Hepatocyte (in vitro differentiated cells): ENCODE measurements at regions not wholly inside any gene's neighbourhood (a gene's known extent, or its start where the extent isn't known, plus 50 kb on each side); places are given as distances from the start of the nearest gene placed in this dataset.

Source experiments
- DNase-seq: peaks from one replicate; pipeline ENCODE4 v3.0.0-alpha.2; 2016; ENCODE audit warnings: low spot score
- H2AFZ ChIP-seq: fragments of 200-600 bp; sonication (generic); 2 replicates; pipeline ENCODE4 v1.6.0; 2016; ENCODE audit warnings: antibody characterized with exemption, mild to moderate bottlenecking
- H3K27ac ChIP-seq: fragments of 200-600 bp; sonication (generic); 2 replicates; pipeline ENCODE4 v1.5.1; 2016; ENCODE audit warnings: mild to moderate bottlenecking
- H3K27me3 ChIP-seq: fragments of 200-600 bp; sonication (generic); 2 replicates; pipeline ENCODE4 v1.6.1; 2016
- H3K36me3 ChIP-seq: fragments of 200-600 bp; sonication (generic); replicated peaks from 2 replicates; pipeline ENCODE4 v1.5.1; 2016; ENCODE audit warnings: low read depth; ENCODE audit not compliant: insufficient read depth
- H3K4me1 ChIP-seq: fragments of 200-600 bp; sonication (generic); 2 replicates; pipeline ENCODE4 v1.5.1; 2016; ENCODE audit warnings: mild to moderate bottlenecking, moderate library complexity; ENCODE audit not compliant: insufficient read depth
- H3K4me2 ChIP-seq: fragments of 200-600 bp; sonication (generic); 2 replicates; pipeline ENCODE4 v1.6.0; 2016
- H3K4me3 ChIP-seq: fragments of 200-600 bp; sonication (generic); 2 replicates; pipeline ENCODE4 v1.5.1; 2016; ENCODE audit warnings: mild to moderate bottlenecking
- H3K79me2 ChIP-seq: fragments of 200-600 bp; sonication (generic); 2 replicates; pipeline ENCODE4 v1.6.0; 2017; ENCODE audit warnings: mild to moderate bottlenecking
- H3K9me2 ChIP-seq: fragments of 200-600 bp; sonication (generic); replicated peaks from 2 replicates; pipeline ENCODE4 v1.6.0; 2017; ENCODE audit warnings: mild to moderate bottlenecking; ENCODE audit not compliant: insufficient read depth
- H3K9me3 ChIP-seq: fragments of 200-600 bp; sonication (generic); 2 replicates; pipeline ENCODE4 v1.5.1; 2016; ENCODE audit warnings: low read depth, mild to moderate bottlenecking
- H4K20me1 ChIP-seq: fragments of 200-600 bp; sonication (generic); 2 replicates; pipeline ENCODE4 v1.6.0; 2016; ENCODE audit warnings: mild to moderate bottlenecking; ENCODE audit not compliant: insufficient read depth, poor library complexity, severe bottlenecking
- EZH2 ChIP-seq: fragments of 200-600 bp; sonication (generic); IDR thresholded peaks from 2 replicates; pipeline ENCODE4 v1.6.1; 2016; ENCODE audit warnings: antibody characterized with exemption, mild to moderate bottlenecking, borderline replicate concordance
- EZH2phosphoT487 ChIP-seq: fragments of 200-600 bp; sonication (generic); IDR thresholded peaks from one replicate; pipeline ENCODE4 v1.6.1; 2018; ENCODE audit warnings: antibody characterized with exemption, mild to moderate bottlenecking, low read depth, moderate library complexity; ENCODE audit not compliant: unreplicated experiment, severe bottlenecking
- WGBS: methylation state at CpG from one replicate; pipeline ENCODE4 v1.1.6; 2016; ENCODE audit warnings: low lambda C conversion rate; ENCODE audit errors: missing lambda C conversion rate; 5-methylcytosine and 5-hydroxymethylcytosine counted together
- TF ChIP-seq, protein P1 (sequence below): fragments of 200-600 bp; sonication (generic); IDR thresholded peaks from 2 replicates; pipeline ENCODE4 v1.5.1; 2016; ENCODE audit warnings: antibody characterized with exemption, mild to moderate bottlenecking; ENCODE audit not compliant: poor library complexity

DNA sequence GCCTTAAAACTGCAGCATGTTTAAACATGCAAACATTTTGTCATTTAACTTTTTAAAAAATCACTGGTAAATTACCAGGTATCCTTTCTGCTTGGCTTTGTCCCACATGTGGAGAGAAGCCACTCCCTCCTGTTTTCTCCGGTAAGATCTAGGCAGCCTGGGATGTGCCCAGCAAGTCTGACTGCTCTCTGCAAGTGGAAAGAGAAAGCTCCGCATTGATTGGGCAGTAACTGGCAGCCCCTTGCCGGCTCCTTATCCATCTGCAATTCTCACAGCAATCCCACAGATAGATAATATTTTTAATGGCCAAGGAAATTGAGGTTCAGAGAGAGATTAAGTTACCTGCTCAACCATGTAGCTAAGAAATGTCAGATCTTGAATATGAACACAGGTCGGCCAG lies 136.1 kb downstream of the TMEM200C start:
- H3K36me3 ChIP-seq: no peaks in the 10 kb centered on the region
- H3K27ac ChIP-seq: no peak overlapping the region
- no peaks in the 10 kb centered on the region for H3K79me2 ChIP-seq
- TF ChIP-seq EZH2phosphoT487: no peak
- TF ChIP-seq, protein P1, sequence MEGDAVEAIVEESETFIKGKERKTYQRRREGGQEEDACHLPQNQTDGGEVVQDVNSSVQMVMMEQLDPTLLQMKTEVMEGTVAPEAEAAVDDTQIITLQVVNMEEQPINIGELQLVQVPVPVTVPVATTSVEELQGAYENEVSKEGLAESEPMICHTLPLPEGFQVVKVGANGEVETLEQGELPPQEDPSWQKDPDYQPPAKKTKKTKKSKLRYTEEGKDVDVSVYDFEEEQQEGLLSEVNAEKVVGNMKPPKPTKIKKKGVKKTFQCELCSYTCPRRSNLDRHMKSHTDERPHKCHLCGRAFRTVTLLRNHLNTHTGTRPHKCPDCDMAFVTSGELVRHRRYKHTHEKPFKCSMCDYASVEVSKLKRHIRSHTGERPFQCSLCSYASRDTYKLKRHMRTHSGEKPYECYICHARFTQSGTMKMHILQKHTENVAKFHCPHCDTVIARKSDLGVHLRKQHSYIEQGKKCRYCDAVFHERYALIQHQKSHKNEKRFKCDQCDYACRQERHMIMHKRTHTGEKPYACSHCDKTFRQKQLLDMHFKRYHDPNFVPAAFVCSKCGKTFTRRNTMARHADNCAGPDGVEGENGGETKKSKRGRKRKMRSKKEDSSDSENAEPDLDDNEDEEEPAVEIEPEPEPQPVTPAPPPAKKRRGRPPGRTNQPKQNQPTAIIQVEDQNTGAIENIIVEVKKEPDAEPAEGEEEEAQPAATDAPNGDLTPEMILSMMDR: no peak
- no peak for TF ChIP-seq EZH2
- H3K4me2 ChIP-seq: peak overlapping the region; percentile 58
- H4K20me1 ChIP-seq: no peaks in the 10 kb centered on the region
- no peaks in the 10 kb centered on the region for H3K9me3 ChIP-seq
- no peaks in the 10 kb centered on the region for H3K4me1 ChIP-seq
- no peak overlapping the region for H3K4me3 ChIP-seq
- H2AFZ ChIP-seq: no peak overlapping the region
- WGBS: 39% methylated on average over 4 of the region's 4 CpGs
- peak; percentile 13 for DNase-seq
- H3K9me2 ChIP-seq: no peaks in the 10 kb centered on the region
- no peaks in the 10 kb centered on the region for H3K27me3 ChIP-seq

DNA sequence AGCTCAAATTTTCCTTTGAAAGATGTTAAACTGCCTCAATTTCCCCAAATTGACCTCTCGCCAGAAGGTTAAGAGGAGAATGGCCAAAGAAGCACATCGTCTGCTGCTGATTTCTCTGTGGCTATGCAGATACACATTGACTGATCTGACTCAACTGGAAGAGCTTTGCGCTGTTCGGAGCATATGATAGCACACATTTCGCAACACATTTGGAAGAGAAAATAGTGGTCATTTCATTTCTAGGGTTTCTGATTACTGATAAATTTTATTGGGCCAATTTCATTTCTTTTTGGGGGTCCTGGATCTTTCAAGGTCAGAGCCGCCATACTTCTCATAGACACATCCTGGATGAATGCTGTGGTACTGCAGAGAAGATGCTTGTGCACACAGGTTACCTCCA lies 138.5 kb downstream of the TMEM200C start:
- Histone ChIP-seq H4K20me1 (no peaks in the 10 kb centered on the region), H3K36me3 (no peaks in the 10 kb centered on the region), H3K9me2 (no peaks in the 10 kb centered on the region), H3K4me3 (no peak overlapping the region), H3K79me2 (no peaks in the 10 kb centered on the region), H2AFZ (no peak overlapping the region), H3K4me1 (no peaks in the 10 kb centered on the region), H3K9me3 (no peaks in the 10 kb centered on the region), H3K4me2 (no peak overlapping the region), H3K27me3 (no peaks in the 10 kb centered on the region), H3K27ac (no peak overlapping the region)
- no peak for DNase-seq
- 85% methylated on average over 6 of the region's 6 CpGs for WGBS
- TF ChIP-seq EZH2phosphoT487: no peak
- TF ChIP-seq, protein P1: no peak
- no peak for TF ChIP-seq EZH2

DNA sequence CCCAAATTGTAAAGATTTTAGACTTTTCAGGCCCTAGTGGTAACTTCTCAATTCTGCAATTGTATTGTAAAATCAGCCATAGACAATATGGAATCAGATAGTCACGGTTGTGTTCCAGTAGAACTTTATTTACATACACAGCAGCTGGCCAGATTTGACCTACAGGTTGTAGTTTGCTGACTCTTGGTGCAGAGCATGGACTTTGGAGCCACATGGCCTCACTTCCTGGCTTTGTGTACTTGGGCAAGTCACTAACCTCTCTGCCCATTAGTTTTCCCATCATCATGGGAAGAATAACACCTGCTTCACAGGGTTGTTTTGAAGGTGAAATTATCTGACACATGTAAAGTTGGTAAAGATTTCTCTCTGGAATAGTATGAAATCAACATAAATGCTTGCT lies 147.6 kb downstream of the TMEM200C start:
- Histone ChIP-seq H3K9me2 (no peaks in the 10 kb centered on the region), H3K9me3 (no peaks in the 10 kb centered on the region), H4K20me1 (no peaks in the 10 kb centered on the region), H2AFZ (no peak overlapping the region), H3K4me3 (no peak overlapping the region), H3K4me2 (peak overlapping the region; percentile 13), H3K27me3 (no peaks in the 10 kb centered on the region), H3K4me1 (no peaks in the 10 kb centered on the region), H3K27ac (peak overlapping the region; percentile 77), H3K79me2 (no peaks in the 10 kb centered on the region), H3K36me3 (no peaks in the 10 kb centered on the region)
- TF ChIP-seq, protein P1: no peak
- TF ChIP-seq EZH2: no peak
- no peak for TF ChIP-seq EZH2phosphoT487
- 48% methylated on average over 1 of the region's 1 CpG for WGBS
- DNase-seq: peak; percentile 34

DNA sequence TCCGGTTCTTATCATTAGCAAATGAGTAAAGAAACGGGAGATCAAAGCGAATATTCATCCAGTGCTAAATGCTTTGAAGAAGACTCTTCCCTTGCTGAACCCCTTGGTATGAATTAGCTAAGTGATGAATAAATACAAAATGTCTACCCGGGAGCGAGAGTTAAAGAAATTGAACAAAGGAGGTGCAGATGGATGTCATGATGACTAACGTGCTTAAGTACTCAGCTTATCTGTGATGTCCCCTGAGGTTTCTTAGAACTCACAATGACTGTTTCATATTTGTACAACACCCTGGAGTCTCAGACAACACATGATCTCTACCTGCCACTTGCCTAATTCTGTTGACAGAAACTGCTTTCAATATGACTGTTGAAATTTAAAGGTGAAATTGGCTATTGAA lies 148.5 kb downstream of the TMEM200C start:
- TF ChIP-seq, protein P1: no peak
- no peak for TF ChIP-seq EZH2phosphoT487
- Histone ChIP-seq H3K9me3 (no peaks in the 10 kb centered on the region), H3K4me2 (peak overlapping the region; percentile 13), H3K36me3 (no peaks in the 10 kb centered on the region), H3K9me2 (no peaks in the 10 kb centered on the region), H3K4me1 (no peaks in the 10 kb centered on the region), H3K79me2 (no peaks in the 10 kb centered on the region), H2AFZ (no peak overlapping the region), H4K20me1 (no peaks in the 10 kb centered on the region), H3K27ac (peak overlapping the region; percentile 77), H3K4me3 (no peak overlapping the region), H3K27me3 (no peaks in the 10 kb centered on the region)
- WGBS: 28% methylated on average over 6 of the region's 6 CpGs
- DNase-seq: peak; percentile 29
